AG20443 (cell line): ENCODE measurements at regions not wholly inside any gene's neighbourhood (a gene's known extent, or its start where the extent isn't known, plus 50 kb on each side); places are given as distances from the start of the nearest gene placed in this dataset.
A peak's percentile ranks its signal among the peaks of the same experiment; 100 is the strongest.

ENCODE experiments used
- DNase-seq: peaks from one replicate; pipeline ENCODE4 v3.0.0; 2012; ENCODE audit warnings: low spot score, mixed read lengths

GRCh38 chr3:161555320-161555719, 58.7 kb downstream of the OTOL1 start:
- DNase-seq = no peak

DNA sequence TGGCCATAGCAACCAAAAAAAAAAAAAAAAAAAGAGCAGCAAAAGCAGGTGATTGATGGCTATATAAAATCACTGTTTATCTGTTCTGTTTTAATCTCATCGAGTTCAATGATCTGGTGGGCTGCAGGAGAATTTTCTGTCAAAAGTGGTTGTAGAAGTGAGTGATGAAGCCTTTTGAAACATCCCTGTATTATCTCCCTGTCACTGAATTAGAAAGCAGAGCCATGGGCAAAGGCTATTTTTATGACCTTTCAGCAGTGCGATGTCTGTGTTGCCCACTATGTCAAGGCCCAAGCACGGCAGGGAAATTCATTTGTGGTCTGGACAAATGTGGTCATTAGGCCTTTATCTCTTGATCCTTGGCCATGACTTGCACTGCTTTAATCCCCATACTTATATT, 59.9 kb downstream of the OTOL1 start:
- no peak for DNase-seq

DNA sequence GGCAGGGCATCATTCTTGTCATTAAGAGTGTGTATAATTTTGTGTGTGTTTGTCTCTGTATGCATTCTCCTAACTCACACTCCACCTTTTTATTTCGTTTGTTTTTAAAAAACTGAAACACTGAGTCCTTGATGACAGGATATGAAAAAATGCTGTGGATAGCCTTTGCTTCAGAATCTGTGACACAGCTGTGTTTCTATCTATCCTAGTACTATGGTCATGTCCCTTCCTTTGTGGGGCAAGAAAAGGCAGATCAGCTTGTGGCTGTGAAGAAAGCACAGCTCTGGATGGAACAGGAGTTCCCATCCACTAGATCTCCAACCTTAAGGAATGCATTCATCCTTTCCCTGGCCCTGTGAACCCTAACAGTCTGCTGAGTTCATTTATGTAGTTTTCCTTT, 60.3 kb downstream of the OTOL1 start:
- DNase-seq = no peak

DNA sequence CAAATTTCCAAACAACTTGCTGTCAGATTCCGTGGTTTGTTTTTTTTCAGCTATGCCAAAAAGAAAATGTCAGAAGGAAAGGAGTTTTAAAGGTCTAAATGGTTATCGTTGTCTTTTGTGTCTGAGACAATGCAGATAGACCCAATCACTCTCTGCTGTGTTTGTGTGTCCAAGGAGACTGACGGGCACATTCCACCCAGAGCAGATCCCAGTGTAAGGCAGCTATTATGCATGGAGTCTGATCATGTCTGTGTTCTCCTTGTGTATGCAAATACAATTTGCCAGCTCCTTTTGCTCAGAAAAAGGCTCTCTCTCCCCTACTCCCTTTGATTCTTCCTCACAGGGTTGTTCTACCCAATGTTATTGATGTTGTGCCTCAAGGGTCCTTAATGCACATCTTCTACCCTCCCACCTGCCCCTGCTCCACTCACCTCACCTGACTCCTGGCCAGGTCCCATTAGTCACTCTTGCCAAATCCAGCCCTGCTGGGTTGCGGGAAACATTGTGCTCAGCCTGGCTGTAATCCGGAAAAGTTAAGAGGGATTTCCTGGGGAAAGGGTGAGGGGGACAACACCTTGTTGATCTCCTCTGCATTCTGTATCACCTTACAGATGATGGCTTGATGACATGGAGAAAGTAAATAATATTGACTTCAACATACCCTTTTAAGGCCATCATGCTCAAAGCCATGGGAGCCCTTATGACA, 61.0 kb downstream of the OTOL1 start:
- no peak for DNase-seq

- no peak for DNase-seq
Observed at GRCh38 chr3:161558236-161558635, 61.6 kb downstream of the OTOL1 start.

DNA sequence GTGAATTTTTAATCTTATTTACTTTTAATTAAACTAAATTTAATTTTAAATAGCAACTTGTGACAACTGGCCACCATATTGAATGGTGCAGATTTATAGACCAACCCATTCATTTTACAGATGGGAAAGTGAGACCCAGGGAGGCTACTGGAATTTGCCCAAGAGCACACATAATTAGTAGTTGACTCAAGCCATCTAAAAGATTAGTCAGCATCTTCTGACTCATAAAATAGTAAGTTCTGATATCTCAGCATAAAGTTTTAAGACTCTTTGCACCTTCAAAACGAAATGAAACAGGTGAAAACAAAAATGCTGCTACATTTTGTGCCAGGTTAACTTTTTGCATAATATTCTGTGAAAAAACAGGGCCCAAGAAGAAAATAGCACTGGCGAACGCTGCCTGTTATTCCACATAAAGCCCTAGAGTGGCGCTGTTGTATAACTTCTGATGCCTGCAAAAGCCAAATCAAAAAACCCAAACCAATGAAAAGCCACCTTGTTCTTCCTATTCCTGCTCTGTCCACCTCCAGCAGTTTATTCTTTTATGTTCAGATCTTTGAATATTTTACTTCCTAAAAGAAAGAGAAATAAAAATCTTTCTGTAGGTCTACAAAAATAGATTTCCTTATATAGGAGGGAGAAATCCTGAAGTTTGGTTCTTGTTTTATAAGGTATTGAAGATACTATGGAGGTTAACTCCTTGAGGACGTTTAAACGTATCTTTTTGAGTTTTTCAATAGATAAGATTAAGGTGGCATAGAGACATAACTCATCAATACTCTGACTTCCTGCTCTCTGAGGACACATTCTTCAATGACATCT, 62.8 kb downstream of the OTOL1 start:
- peak; percentile 37 for DNase-seq

DNA sequence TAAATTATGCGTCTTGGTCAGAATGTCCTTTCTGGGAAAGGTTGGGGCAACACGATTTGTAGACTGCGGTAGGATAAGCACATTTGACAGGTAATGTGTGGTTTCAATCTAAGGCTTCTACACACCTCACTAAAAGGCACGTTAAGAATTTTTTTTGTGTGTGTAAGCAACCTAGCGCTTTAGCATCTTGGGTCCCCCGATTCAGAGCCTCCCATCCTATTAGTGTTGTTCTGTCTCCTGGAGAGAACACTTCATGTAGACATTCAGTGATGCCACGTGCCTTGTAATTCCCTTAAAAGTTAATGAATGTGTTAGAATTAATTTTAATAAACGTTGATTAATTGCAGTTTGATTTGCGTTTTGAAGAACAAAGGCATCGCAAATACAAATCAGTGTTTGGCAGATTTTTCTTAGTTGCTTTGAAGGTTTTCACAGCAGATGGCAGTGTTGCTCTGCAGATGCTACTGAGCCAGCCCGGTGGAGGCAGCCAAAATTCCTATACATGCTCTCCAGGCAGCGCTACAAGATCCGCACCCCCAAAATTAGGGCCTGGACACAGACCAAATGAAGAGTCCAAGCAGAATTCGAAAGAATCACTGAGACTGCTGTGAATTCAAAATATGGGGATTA, 63.5 kb downstream of the OTOL1 start:
- peak; percentile 65 for DNase-seq

- DNase-seq = peak; percentile 60
Observed at GRCh38 chr3:161567577-161568361, 71.2 kb downstream of the OTOL1 start.

DNA sequence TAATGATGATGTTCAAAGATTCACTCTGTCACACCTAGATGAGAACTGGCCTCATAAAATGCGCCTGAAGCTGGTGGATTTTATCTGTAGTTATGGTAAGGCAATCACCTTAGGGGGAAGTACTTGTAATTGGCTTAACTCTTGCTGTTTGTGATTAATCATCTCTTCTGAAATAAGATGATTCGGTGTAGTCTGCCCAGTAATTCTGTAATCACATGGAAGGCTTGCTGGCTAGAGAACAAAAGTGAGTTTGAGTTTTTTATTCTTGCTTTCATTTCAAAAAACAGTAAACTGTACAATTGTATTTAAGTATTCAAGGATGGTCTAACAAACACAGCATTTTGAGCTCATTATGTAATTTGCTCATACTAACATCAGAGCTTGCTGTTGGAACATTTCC, 72.1 kb downstream of the OTOL1 start:
- DNase-seq = no peak

DNA sequence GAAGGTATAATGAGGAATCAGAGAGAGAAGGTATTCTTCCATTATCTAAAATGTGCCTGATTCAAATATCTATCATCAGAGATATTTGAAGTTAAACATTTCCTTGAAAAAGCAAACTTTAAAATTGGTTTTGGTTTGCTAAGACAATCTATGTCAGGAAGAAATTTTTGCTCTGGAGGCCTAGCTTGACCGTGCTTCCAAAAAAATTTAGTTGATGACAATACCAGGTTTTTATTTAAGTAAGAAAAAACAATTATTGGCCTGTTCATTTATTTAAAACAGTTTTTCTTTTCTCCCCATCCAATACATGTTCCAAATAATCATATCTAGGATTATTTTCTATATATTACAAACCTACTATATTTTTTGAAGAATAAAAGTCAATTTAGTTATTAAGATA, 75.3 kb downstream of the OTOL1 start:
- DNase-seq = no peak

GRCh38 chr3:161573136-161573535, 76.5 kb downstream of the OTOL1 start:
- DNase-seq = no peak

- DNase-seq = no peak
Observed at GRCh38 chr3:161575901-161576300, 79.3 kb downstream of the OTOL1 start.

GRCh38 chr3:161576311-161576710, 79.7 kb downstream of the OTOL1 start:
- DNase-seq = no peak

DNA sequence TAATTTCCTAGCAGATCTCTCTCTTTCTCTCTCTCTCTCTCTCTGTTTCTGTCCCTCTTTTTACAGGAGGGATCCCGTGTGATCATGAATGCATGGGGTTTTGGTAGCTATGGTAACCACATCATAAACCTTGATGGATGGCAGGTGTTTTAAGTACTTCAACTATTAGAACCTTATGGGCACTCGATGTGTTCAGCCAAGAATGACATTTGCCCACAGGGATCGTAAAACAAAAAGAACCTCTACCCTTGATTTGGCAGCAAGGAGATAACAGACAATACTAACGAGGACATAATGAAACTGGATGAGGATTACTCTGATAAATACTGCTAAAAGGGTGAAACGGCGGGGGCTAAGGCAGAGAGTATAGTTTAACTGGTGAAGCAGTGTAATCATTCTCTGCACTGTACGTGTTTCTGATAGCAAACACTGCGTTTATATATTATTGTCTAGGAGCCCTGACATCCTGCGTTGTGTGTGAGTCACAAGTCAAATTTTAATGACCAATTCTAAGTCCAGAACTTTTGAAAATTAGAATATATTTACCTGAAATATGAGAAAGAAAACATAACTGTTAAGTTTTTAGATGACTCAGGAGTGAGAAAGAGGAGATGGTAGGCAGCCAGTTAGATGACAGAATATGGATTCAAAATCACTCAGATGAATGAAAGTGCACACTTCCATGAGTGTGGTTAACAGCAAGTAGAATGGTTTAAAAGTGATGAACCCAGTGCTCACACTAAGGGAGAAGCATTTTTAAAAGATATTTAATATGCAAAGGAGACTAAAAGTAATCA, 80.3 kb downstream of the OTOL1 start:
- no peak for DNase-seq

DNA sequence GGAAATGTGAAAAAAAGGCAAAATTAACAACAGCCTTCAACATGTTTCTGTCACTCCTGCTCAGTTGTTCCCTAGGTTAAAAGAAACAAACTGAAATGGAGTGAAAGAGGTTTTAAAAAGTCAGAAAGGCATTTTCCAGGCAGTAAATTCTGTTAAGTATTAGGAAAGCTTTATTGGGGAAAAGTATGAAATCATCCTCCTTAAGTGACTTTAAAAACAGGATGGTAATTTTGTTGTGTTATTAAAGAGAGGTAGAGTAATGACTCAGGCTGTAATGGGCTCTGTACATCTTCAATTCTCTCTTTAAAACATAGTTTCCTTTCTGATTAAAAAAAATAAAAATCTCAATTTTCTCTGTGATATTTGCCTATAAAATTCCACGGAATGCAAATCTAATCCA, 81.1 kb downstream of the OTOL1 start:
- no peak for DNase-seq

GRCh38 chr3:161579395-161580126, 83.0 kb downstream of the OTOL1 start:
- no peak for DNase-seq

DNA sequence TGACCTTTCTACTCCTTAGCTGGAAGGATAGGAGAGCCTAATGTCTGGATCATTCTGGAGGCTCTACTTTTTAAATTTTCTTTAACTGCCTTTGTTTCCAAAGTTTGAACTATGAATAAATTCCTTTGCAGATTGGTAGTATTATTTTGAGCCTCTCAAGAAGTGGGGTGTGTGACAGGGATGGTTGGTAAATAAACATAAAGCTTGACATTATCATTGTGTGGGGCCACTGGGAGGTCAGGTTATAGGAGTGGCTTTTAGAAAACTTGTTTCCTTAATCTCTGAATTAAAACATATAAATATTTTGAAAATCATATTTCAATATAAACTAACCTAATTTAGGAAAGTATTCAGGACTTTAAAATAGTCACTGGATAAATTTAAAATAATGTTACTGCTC, 89.3 kb downstream of the OTOL1 start:
- DNase-seq = no peak

GRCh38 chr3:161586556-161587235, 90.1 kb downstream of the OTOL1 start:
- no peak for DNase-seq

GRCh38 chr3:161598639-161599038, 102.0 kb downstream of the OTOL1 start:
- no peak for DNase-seq

GRCh38 chr3:161599697-161600096, 103.1 kb downstream of the OTOL1 start:
- DNase-seq = no peak
